ENCODE measurements at regions not wholly inside any gene's neighbourhood (a gene's known extent, or its start where the extent isn't known, plus 50 kb on each side); places are given as distances from the start of the nearest gene placed in this dataset.
A peak's percentile ranks its signal among the peaks of the same experiment; 100 is the strongest.

DNA sequence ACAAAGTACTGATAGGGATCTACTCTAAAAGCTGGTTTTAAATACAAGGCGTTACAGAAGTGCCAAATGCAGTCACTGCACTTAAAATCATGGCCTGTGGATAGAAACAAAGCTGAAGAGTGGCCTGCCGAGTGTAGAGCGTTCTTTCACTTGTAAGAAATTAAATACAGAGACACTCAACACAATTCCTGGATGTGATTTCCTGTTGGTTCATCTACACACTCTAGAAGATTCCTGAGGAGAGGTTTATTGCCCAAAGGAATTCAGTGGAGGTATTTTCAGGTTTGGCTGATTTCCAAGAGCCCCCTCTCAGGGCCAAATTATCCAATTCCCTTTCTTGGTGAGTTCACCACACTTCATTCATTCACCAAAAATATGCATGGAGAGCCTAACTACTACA, 200.3 kb upstream of the IL12A start:
- TF ChIP-seq, protein P1, sequence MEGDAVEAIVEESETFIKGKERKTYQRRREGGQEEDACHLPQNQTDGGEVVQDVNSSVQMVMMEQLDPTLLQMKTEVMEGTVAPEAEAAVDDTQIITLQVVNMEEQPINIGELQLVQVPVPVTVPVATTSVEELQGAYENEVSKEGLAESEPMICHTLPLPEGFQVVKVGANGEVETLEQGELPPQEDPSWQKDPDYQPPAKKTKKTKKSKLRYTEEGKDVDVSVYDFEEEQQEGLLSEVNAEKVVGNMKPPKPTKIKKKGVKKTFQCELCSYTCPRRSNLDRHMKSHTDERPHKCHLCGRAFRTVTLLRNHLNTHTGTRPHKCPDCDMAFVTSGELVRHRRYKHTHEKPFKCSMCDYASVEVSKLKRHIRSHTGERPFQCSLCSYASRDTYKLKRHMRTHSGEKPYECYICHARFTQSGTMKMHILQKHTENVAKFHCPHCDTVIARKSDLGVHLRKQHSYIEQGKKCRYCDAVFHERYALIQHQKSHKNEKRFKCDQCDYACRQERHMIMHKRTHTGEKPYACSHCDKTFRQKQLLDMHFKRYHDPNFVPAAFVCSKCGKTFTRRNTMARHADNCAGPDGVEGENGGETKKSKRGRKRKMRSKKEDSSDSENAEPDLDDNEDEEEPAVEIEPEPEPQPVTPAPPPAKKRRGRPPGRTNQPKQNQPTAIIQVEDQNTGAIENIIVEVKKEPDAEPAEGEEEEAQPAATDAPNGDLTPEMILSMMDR (conservative IDR thresholded peaks at IDR 0.05): no peak
- Mint-ChIP-seq H3K4me3 (peak overlapping the region; percentile 55), H3K9me3 (no peaks in the 10 kb centered on the region), H3K4me1 (ENCODE audit: unreplicated experiment) (peaks cover 44% of the 10 kb centered on the region), H3K36me3 (peaks cover 4% of the 10 kb centered on the region), H3K27me3 (peaks cover 3% of the 10 kb centered on the region), H3K27ac (peak overlapping the region; percentile 81)
- DNase-seq (ENCODE audit: extremely low spot score, unreplicated experiment): no peak

GRCh38 chr3:159789017-159789416, 199.6 kb upstream of the IL12A start:
- H3K27me3 Mint-ChIP-seq: peaks cover 3% of the 10 kb centered on the region
- H3K4me1 Mint-ChIP-seq (ENCODE audit: unreplicated experiment): peaks cover 38% of the 10 kb centered on the region
- peaks cover 4% of the 10 kb centered on the region for H3K36me3 Mint-ChIP-seq
- peak overlapping the region; percentile 30 for H3K4me3 Mint-ChIP-seq
- no peaks in the 10 kb centered on the region for H3K9me3 Mint-ChIP-seq
- no peak for DNase-seq (ENCODE audit: extremely low spot score, unreplicated experiment)
- H3K27ac Mint-ChIP-seq: peak overlapping the region; percentile 67
- TF ChIP-seq, protein P1 (conservative IDR thresholded peaks at IDR 0.05): no peak

- H3K9me3 Mint-ChIP-seq: no peaks in the 10 kb centered on the region
- H3K4me3 Mint-ChIP-seq: no peak overlapping the region
- H3K27me3 Mint-ChIP-seq: peaks cover 3% of the 10 kb centered on the region
- peaks cover 4% of the 10 kb centered on the region for H3K36me3 Mint-ChIP-seq
- no peak overlapping the region for H3K27ac Mint-ChIP-seq
- peaks cover 33% of the 10 kb centered on the region for H3K4me1 Mint-ChIP-seq (ENCODE audit: unreplicated experiment)
- no peak for DNase-seq (ENCODE audit: extremely low spot score, unreplicated experiment)
- TF ChIP-seq, protein P1 (conservative IDR thresholded peaks at IDR 0.05): no peak
Measured at GRCh38 chr3:159789742-159790635, 198.6 kb upstream of the IL12A start.

DNA sequence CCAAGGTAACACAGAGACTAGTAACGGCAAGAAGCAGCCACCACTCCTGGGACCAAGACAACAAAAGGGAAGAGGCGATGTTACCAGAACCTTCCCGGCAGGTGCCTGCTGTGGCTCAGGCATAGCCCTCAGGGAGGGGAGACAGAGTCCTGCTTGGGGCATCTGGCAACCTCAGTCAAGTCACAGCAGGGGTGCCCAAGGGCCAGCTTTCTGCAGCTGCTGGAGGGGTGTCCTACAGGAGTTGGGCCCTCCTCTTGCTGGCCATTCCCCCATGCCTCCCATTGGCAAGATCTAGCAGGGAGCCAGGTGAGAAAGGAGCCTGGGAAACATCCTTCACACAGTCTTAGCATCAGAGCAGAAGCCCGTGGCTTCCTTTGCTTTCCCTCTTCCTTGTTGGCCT, 197.3 kb upstream of the IL12A start:
- peaks cover 28% of the 10 kb centered on the region for H3K4me1 Mint-ChIP-seq (ENCODE audit: unreplicated experiment)
- TF ChIP-seq, protein P1 (conservative IDR thresholded peaks at IDR 0.05): no peak
- H3K36me3 Mint-ChIP-seq: peaks cover 10% of the 10 kb centered on the region
- no peak overlapping the region for H3K4me3 Mint-ChIP-seq
- peaks cover 4% of the 10 kb centered on the region for H3K27me3 Mint-ChIP-seq
- no peaks in the 10 kb centered on the region for H3K9me3 Mint-ChIP-seq
- no peak overlapping the region for H3K27ac Mint-ChIP-seq
- no peak for DNase-seq (ENCODE audit: extremely low spot score, unreplicated experiment)

DNA sequence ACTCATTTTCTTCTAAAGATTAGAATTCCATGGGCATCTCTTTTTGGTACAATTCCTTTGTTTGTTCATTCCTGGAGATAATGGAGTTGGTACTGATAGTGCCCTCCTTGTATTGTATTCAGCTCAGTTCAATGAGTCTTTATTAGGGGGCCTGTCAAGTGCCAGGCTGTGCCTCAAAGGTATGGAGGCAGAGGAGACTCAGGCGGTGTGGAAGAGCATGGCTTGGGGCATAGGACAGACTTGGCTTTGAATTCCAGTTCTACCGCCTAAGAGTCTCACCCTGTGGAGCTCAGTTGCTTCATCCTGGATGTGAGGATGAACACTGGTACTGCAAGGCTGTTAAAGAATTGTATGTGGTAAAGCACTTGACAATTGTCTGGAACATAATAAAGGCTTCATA, 196.6 kb upstream of the IL12A start:
- Mint-ChIP-seq H3K36me3 (peaks cover 10% of the 10 kb centered on the region), H3K4me3 (no peak overlapping the region), H3K27me3 (peaks cover 4% of the 10 kb centered on the region), H3K4me1 (ENCODE audit: unreplicated experiment) (peaks cover 22% of the 10 kb centered on the region), H3K9me3 (no peaks in the 10 kb centered on the region), H3K27ac (no peak overlapping the region)
- TF ChIP-seq, protein P1 (conservative IDR thresholded peaks at IDR 0.05): no peak
- DNase-seq (ENCODE audit: extremely low spot score, unreplicated experiment): no peak
